PFSK-1 (cell line): ENCODE measurements at regions not wholly inside any gene's neighbourhood (a gene's known extent, or its start where the extent isn't known, plus 50 kb on each side); places are given as distances from the start of the nearest gene placed in this dataset.

Source experiments
- FOXP2 ChIP-seq: optimal IDR thresholded peaks from 2 replicates; pipeline ENCODE3; 2011; ENCODE audit warnings: borderline replicate concordance, control low read depth, inconsistent platforms; ENCODE audit not compliant: insufficient read depth; ENCODE audit errors: extremely low read length, extremely low read depth
- POLR2AphosphoS5 ChIP-seq: IDR thresholded peaks from 2 replicates; pipeline ENCODE4 v1.6.1; 2012; ENCODE audit warnings: low read depth, mild to moderate bottlenecking, control low read depth, low read length, moderate library complexity
- SIN3A ChIP-seq: IDR thresholded peaks from 2 replicates; pipeline ENCODE4 v1.6.1; 2012; ENCODE audit warnings: mild to moderate bottlenecking, low read length, moderate library complexity, borderline replicate concordance; ENCODE audit not compliant: insufficient read depth
- TAF1 ChIP-seq: IDR thresholded peaks from 2 replicates; pipeline ENCODE4 v1.6.1; 2012; ENCODE audit warnings: low read length, control low read depth, borderline replicate concordance; ENCODE audit not compliant: insufficient read depth
- TF ChIP-seq, protein P1 (sequence below), 2 experiments: IDR thresholded peaks; 2 replicates each; pipeline versions ENCODE4 v1.6.1 to v1.8.0; 2011 to 2012; ENCODE audit warnings: low read depth in 2 of 2, low read length in 2 of 2, control low read depth in 1 of 2, inconsistent platforms in 1 of 2, mild to moderate bottlenecking in 1 of 2, moderate library complexity in 1 of 2; ENCODE audit not compliant: insufficient read depth in 1 of 2

DNA sequence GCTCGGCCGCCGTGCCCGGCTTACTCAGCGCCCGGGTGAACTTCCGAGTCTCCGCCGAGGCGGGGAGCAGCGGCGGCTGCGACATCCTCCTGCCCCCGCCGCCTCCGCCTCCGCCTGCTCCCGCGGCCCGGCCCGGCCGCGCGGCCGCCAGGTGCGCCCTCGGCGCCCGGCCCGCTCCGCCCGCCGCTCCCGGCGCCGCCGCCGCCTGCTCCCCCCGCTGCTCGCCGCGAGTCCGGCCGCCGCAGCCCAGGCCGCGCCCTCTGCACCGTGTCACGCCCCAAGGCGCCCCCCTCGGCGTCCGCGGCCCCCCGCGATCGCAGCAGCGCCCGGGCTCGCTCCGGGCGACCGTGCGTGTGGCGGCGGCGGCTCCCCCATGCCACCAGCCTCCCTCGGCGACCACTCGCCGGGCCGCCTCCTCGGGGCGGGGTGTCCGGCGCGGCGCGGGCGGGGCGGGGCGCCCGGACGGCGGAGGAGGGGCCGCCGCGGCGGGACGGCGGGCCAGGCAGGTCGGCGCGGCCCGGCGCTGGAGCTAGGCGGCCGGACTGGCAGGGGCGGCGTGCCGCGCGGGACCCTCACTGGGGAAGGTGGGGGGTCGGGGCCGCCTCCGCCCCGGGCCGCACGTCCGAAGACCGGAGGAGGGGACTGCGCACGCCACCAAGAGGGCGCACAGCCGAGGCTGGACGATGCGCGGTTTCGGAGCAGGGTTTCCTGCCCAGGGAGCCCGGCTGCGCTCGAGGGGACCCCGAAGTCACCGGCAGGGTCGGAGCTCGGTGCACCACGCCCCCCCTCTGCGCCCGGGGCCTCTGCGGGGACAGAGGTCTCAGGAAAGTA, 108.6 kb upstream of the DOCK9 start:
- TF ChIP-seq SIN3A (no peak), FOXP2 (no peak), TAF1 (no peak), POLR2AphosphoS5 (no peak)
- TF ChIP-seq, protein P1, sequence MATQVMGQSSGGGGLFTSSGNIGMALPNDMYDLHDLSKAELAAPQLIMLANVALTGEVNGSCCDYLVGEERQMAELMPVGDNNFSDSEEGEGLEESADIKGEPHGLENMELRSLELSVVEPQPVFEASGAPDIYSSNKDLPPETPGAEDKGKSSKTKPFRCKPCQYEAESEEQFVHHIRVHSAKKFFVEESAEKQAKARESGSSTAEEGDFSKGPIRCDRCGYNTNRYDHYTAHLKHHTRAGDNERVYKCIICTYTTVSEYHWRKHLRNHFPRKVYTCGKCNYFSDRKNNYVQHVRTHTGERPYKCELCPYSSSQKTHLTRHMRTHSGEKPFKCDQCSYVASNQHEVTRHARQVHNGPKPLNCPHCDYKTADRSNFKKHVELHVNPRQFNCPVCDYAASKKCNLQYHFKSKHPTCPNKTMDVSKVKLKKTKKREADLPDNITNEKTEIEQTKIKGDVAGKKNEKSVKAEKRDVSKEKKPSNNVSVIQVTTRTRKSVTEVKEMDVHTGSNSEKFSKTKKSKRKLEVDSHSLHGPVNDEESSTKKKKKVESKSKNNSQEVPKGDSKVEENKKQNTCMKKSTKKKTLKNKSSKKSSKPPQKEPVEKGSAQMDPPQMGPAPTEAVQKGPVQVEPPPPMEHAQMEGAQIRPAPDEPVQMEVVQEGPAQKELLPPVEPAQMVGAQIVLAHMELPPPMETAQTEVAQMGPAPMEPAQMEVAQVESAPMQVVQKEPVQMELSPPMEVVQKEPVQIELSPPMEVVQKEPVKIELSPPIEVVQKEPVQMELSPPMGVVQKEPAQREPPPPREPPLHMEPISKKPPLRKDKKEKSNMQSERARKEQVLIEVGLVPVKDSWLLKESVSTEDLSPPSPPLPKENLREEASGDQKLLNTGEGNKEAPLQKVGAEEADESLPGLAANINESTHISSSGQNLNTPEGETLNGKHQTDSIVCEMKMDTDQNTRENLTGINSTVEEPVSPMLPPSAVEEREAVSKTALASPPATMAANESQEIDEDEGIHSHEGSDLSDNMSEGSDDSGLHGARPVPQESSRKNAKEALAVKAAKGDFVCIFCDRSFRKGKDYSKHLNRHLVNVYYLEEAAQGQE (IDR thresholded peaks at IDR 0.05; ENCODE audit: insufficient read depth in 1 of 2, low read depth in 2 of 2, low read length in 2 of 2), result no peak

DNA sequence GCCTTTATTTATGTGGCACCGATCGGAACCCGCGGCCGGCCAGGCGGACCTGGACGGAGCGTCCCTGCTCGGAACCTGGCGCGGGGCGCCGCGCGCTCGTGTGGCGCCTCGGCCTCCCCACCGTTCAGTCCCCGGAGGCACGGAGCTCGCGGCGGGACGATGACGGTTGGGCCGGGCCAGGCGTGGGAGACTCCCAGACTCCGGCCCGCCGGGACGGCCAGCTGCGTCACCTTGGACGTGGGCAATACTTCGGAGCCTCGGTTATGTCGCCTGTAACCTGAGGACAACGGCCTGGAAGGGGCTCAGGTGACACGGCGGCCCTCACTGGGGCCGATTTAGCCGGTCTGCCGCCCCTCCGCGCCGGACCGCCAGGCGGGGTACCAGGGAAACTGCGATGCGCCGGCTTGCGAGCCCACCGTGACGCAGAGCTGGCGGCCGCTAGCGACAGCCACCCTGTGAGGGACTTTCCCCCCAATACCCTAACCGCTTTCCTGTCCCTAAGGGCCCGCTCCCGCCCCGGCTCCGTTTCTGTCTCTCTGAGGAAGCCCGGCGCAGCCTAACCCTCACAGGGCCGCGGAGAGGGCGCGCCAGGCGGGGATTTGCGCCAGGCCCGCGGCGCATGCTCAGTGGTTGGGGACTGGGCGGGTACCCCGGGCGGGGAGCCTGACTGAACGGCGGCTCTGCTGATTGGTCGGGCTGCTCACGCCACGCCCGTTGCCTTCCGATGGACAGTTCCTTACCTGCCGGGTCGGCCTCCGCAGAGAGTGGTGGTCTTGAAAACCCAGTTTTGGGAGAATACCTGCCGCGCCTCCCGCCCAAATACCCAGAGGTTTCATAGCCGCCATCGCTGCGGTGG, 109.5 kb upstream of the DOCK9 start:
- TF ChIP-seq, protein P1 (IDR thresholded peaks at IDR 0.05; ENCODE audit: insufficient read depth in 1 of 2, low read depth in 2 of 2, low read length in 2 of 2), result no peak
- TF ChIP-seq FOXP2 (no peak), POLR2AphosphoS5 (0 out of 2 replicates have a peak, but pooled peaks have one; percentile 38)

DNA sequence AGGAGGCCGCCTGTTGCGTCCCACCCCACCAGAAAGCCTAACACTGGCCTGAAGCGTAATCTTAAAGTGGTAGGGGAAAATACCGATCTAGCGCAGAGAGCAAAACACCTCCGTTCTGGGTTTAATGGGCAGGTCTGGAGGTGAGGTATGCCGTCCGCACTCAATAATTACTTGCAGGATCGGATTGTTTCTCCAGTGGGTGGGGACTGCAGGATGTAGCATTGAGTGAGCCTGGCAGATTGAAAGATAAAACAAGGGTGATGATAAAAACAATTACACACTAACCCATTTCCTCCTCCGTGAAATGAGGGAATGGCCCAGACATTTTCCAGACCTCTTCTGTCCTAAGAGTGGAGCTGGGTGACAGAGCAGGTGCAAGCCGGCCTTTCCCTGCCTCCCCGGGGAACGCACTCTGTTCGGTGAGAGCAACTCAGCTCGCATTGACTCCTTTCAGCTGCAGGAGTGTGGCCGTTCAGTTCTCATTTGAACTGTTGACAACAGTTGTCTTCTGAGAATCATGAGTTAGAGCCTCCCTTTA, 110.2 kb upstream of the DOCK9 start:
- TF ChIP-seq TAF1 (no peak), SIN3A (no peak), POLR2AphosphoS5 (no peak), FOXP2 (no peak)
- TF ChIP-seq, protein P1 (IDR thresholded peaks at IDR 0.05; ENCODE audit: insufficient read depth in 1 of 2, low read depth in 2 of 2, low read length in 2 of 2), result no peak

DNA sequence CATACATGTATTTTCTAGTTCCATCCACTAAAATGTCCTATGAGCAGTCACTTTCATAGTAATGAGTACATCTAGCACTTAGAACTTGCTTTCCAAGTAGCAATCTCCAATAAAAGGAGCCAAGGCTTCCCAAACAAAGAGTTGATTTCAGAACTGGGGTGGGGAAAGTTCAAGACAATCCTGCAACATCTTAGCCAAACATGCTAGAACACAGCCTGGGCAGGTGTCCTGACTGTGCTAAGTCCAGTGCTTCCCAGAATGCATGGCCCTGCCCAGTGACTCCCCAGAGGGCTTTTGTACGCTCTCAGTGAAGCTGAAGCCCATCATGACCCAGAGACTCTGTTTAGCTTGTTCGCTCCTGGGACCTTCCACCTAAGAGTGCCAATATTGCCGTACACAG, 106.7 kb upstream of the UBAC2 start:
- TF ChIP-seq SIN3A (no peak), POLR2AphosphoS5 (no peak), TAF1 (no peak), FOXP2 (no peak)
- TF ChIP-seq, protein P1 (IDR thresholded peaks at IDR 0.05; ENCODE audit: insufficient read depth in 1 of 2, low read depth in 2 of 2, low read length in 2 of 2), result no peak
